GM21786 (cell line): ENCODE measurements at regions not wholly inside any gene's neighbourhood (a gene's known extent, or its start where the extent isn't known, plus 50 kb on each side); places are given as distances from the start of the nearest gene placed in this dataset.
"Not testable (repeated sequence)": the region's sequence is repeated elsewhere in the genome, so short reads cannot be mapped to it uniquely, and the experiment has no call there.

Source experiments
- ATAC-seq: cut with Tn5 transposase; IDR thresholded peaks from one replicate; pipeline ENCODE4 v1.9.1; 2021; ENCODE audit not compliant: unreplicated experiment

DNA sequence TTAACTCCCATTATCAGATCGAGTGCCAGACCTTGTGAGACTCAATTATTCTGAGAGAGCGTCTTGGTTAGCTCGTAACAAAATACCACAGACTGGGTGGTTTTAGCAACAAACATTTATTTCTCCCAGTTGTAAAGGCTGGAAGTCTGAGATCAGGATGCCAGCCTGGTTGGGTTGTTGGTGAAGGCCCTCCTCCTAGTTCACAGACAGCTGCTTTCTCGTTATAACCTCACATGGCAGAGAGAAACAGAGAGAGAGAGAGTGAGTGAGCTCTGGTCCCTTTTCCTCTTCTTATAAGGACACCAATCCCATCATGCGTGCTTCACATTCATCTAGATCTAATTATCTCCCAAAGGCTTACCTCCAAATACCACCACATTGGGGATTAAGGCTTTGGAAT, 114.2 kb upstream of the SLC24A2 start:
- ATAC-seq = no peak

DNA sequence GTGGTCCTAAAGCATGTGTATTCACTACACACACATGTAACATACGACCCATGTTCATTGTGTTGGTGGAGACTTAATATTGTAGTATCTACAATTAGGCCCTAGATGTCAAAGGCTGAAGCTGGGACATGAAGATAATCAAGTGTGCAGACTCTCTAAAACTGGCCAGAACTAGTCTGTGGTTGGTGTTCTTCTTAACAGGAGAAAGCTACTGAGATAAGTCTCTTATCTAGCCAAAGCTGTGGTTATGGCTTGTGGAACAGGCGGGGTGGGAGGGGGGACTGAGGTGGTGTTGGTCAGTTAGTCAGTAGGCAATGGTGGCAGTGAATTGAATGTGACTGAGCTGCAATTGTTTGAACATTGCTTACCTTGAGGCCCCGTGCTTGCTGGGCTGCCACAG, 112.7 kb upstream of the SLC24A2 start:
- no peak for ATAC-seq

DNA sequence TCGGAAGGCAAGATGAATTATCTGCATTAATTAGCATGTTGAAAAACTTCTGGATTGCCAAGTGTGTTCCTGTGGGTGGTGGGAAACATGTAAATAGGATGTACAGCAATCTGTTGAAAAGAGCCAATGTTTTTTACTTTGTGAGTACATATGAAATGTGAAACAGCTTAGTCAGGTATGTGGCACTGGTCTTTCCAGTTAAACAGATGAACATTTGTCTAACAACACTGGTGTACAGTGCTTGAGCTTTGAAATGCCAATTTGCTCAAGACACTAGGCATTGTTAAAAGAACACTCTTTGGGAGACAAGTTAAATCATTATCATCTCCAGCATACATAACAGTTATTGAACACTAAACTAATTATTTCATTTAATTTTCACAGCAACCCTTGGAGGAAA, 107.3 kb upstream of the SLC24A2 start:
- no peak for ATAC-seq

DNA sequence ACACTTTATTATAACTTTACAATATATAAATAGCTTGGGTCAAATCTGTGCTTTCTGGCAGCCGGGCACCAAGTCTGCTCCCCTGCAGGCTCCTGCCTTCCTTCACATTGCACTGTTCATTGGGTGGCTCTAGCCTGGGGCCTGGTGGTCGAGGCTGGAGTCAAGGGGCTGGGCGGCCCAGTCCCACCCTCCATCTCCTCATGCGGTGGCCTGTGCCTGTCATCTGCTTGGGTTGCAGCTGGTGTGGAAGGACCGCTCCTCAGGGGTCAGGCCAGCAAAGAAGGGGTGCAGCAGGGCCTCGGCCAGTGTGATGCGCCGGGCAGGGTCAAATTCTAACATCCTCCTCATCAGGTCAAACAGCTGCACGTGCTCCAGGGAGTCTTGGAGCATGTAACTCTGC, 106.7 kb upstream of the SLC24A2 start:
- not testable (repeated sequence) for ATAC-seq

DNA sequence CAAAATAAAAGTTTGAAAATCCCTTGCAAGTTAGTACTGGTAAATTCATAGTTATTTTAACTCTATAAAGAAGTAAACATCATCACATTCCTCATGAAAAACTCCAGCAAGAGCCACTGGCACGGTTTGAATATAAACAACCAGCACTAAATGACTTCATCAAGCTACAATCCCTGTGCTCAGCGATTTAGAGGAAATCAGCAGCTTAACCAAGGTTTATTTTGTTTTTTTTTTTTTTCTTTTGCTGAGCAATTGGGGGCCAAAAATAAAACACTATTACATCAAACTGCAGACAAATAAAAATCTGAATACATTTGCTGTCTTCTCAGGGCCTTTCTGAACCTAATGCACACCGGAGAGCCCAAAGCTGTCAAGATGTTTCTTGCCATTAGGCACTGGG, 106.2 kb upstream of the SLC24A2 start:
- ATAC-seq = no peak

DNA sequence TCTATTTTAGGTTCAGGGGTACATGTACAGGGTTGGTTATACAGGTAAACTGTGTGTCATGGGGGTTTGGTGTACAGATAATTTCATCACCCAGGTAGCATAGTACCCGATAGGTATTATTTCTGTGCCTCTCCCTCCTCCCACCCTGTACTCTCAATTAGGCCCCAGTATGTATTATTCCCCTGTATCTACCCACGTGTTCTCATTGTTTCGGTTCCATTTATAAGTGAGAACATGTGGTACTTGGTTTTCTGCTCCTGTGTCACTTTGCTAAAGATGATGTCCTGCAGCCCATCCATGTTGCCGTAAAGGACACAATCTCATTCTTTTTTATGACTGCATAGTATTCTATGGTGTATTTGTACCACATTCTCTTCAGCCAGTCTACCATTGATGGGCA, 96.8 kb upstream of the SLC24A2 start:
- no peak for ATAC-seq

DNA sequence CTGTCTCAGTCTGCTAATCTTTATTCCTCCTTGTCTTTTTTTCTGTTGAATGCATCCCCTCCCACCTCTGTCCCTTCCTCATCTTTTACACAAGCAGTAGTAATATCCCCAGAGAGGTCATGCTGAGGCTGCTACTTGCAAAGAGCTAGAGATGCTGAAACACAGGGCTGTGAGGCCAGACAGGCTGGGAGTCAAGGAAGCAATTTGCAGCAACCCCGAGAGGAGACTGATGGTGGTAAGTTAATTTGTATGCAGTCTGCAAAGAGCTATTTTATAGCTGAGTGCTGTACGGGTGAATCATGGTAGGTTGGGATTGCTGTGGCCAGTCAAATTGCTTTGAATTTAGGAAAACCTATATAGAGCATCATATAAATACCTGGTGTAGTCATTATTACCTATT, 90.2 kb upstream of the SLC24A2 start:
- ATAC-seq = no peak

DNA sequence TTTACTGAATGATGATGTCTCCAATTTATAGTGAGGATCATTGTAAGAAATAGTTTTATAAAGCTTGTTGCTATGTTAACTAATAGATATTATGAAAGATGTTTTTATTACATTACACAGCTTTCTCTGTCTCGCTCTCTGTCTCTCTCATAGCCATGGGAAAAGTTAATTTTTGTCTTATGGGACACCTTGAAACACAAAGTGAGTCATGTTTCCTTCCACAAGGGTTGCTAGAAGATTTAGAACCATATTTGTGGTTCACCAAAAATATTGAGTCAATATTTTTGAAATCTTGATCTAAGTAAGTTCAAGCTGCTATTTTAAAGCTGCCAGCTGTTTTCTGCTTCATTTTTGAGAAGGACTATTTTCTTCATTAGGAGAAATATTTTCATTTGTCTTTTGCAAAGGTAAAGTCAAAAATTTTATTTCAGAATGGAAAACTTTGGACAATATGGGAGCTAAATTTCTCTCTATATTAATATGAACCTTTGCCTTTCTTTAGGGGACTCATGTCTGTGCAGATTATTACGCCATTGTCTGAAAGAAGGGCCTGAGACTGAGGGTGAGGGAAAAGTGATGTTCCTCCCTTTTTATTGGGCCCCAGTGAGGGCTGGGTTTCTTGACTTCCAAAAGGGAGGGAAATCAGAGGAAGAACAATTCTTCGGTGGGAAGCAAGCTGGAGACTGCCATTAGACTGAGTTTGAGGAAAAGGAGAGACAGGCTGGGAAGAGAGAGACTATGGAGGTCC, 87.9 kb upstream of the SLC24A2 start:
- ATAC-seq = no peak

DNA sequence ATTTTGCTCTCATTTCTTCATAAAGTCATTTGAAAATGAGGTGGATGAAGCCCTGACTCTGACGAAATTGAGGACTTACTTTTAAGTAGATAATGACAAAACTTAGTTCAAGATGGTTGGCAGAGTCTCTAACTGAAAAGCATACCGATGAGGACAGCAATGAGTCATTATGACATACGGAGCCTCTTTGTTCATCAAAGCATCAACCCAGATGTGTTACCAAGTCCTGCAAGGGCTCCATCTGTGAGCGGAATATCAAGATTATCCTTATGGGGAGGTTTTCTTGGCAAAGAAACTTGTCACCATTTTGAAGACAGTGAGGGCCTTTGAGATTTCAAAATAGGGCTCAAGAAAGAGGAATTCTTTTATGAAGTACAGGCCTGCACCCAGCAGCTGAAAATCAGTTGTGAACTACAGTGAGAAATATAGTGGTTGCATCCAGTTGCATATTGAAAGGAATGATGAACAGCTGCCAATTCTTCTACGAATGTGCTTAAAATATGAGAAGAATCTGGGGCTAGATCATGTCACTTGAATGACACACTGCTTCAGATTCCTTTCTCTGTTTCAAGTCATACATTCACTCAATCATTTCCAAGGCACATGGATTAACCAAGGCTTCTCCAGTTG, 86.6 kb upstream of the SLC24A2 start:
- no peak for ATAC-seq

DNA sequence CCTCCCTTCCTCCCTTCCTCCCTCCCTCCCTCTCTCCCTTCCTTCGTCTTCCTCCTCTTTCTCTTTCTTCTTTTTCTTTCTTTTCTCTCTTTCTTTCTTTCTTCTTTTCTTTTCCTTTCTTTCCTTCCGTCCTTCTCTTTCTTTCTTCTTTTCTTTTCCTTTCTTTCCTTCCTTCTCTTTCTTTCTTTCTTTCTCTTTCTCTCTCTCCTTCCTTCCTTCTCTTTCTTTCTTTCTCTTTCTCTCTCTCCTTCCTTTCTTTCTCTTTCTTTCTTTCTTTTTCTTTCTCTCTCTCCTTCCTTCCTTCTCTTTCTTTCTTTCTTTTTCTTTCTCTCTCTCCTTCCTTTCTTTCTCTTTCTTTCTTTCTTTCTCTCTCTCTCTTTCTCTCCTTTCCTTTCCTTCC, 84.4 kb upstream of the SLC24A2 start:
- ATAC-seq = not testable (repeated sequence)

DNA sequence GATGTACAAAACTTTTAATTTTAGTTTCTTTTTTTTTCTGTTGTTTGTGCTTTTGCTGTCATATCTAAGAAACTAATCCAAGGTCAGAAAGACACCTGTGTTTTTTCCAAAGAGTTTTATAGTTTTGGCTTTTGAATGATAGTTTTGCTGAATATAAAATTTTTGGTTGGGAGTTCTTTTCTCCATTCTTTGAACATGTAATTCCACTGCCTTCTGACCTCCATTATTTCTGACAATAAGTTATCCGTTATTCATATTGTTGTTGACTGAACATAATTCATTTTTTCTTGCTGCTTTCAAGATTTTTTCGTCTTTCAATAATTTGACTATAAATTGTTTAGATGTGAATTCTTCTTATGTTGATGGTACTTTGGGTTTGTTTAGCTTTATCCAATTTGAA, 82.2 kb upstream of the SLC24A2 start:
- no peak for ATAC-seq

DNA sequence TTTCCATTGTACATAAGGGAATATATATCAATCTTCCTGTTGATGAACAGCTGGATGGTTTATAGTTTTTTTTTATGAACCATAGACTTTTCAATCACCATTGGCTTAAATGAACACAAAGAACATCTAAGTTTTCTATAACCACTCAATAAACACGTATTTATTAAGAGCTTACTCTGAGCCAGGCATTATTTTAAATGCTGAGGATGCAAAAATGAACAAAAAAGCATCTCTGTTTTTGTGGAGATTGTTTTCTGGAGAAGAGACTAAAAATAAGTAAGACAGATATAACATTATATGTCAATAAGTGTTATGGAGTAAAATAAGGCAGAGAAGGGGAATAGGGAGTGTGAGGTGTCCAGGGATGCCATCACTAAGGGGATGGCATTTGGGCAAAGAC, 52.1 kb upstream of the SLC24A2 start:
- ATAC-seq = no peak
